Eye (tissue), 1 donor: ENCODE measurements at regions not wholly inside any gene's neighbourhood (a gene's known extent, or its start where the extent isn't known, plus 50 kb on each side); places are given as distances from the start of the nearest gene placed in this dataset.
A peak's percentile ranks its signal among the peaks of the same experiment; 100 is the strongest.

Source experiments
- DNase-seq: peaks from one replicate; pipeline ENCODE4 v3.0.0-alpha.2; 2015

GRCh38 chr9:118423021-118423420, 718.8 kb downstream of the TLR4 start:
- DNase-seq = no peak

DNA sequence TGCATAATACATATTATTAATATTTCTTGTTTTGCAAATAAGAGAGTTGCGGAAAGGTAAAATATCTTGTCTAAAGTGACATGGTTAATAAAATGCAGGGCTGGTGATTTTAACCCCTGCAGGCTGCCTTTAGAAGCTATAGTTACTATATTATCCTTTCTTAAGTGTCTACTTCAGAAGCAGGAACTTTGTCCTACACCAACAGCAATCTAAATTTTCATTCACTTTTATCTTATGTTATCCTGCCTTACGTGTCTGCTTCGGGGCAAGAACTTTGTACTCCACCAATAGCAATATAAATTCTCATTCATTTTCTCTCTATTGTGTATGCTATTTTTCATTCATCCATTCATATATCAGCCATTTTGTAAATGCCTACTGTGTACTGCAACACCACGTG, 719.5 kb downstream of the TLR4 start:
- no peak for DNase-seq

DNA sequence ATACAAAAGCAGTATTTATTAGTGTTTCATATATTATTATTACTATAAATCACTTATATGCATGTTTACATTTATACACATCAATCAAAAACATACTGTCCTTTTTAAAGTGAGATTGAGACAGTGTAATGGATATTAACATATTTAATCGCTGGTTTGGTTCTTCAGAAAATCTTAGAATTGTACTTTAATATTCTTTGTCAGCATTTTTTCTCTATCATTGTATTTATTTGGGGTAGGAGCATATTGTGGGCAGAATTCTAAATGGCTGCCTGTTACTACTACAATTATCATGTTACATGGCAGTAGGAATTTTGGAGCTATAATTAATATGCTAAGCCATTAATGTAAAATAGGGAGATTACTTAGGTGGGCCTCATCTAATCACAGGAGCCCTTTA, 722.6 kb downstream of the TLR4 start:
- DNase-seq = no peak

DNA sequence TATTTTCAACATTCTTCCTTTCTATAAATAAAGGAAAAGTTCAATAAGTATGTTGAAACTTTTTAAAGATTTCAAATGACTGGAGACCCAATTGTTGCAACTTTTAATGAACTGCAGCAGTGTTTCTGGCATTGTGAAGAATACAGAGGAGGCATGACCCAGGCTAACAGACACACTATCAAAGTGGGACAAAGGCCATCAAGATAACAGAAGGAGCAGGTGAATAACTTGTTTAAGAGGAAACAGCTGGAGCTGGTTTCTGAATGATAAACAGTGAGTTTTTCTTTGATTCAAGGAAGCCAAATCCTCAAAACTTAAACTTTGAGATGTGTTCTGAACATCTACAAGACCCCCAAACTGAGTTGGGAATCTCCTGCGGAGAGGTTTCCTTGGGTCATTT, 734.6 kb downstream of the TLR4 start:
- DNase-seq = no peak

DNA sequence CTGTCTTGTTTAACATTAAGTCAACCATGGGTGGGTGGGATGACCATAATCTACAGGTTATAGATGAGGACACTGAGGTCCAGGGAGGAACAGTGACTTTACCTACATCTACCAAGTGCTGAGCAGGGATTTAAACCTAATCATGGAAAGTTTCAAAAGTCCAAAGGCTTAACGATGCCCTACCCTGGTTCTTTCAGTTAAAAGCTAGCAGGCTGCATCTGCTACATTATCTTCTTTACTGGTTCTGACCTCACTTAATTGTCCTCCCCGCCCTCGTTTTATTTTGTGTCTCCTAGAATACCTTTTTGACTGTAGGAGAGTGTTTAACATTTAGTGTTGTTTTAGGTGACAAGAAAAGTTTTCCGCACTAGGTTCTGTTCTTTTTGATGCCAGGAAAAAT, 735.2 kb downstream of the TLR4 start:
- DNase-seq = no peak

DNA sequence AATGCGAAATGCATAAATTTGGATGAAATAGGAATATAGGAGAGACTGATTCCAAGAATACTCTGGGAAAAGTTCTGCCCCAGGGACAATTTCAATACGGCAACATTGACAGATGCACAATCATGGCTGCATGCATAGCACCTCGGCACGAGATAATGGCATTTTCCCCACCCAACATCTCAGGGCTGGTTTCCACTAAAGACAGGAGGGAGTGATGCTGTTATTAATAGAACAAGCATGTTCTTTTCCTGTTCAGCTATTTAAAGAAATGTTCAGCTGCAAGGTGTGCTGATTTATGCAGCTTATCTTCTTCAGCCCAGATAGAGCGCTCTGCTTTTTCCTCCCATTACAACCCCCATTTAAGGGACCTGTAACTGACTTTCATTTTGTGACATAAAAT, 740.2 kb downstream of the TLR4 start:
- no peak for DNase-seq

- no peak for DNase-seq
Measured at GRCh38 chr9:118446943-118447639, 742.9 kb downstream of the TLR4 start.

DNA sequence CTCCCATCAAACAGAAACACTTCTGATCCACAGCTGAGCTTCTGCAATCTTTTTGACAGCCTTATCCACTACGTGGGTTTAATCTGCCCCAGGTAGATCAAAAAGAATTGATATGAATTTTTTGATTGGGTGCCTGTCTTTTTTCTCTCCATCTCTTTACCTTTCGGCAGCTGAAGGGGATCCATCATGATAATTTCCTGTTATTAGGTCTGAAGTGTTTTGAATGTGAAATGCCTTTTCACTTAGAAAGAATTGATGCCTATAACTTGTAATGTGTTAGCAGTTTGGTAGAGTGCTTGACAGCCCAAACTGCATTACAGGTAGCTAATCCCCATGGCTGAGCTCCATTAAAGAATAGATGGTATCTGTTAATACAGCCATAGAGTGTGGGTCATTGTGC, 745.4 kb downstream of the TLR4 start:
- DNase-seq = no peak

- no peak for DNase-seq
Measured at GRCh38 chr9:118455259-118455658, 751.1 kb downstream of the TLR4 start.

GRCh38 chr9:118455788-118456187, 751.6 kb downstream of the TLR4 start:
- no peak for DNase-seq

- DNase-seq = no peak
Measured at GRCh38 chr9:118457171-118458000, 753.2 kb downstream of the TLR4 start.

- DNase-seq = no peak
Measured at GRCh38 chr9:118459913-118460312, 755.7 kb downstream of the TLR4 start.

DNA sequence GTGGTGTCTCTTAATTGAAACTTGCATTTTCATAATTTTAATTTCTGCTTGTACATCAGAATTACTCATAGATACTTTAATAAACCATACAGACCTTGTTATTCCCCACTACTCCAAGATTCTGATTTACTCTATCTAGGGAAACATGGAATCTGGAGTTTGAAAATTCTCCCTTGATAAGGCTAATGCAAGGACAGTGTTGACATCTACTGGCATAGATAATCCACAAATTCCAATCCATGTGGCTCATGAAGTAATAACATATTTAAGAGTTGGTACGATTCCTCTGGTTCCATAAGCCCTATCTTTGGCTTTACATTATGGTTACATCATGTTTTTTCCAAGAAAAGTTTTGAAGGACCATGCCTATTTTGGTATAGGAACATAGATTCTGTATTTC, 759.2 kb downstream of the TLR4 start:
- no peak for DNase-seq

GRCh38 chr9:118473521-118473920, 769.3 kb downstream of the TLR4 start:
- DNase-seq = no peak

- no peak for DNase-seq
Measured at GRCh38 chr9:118478752-118479151, 774.5 kb downstream of the TLR4 start.

- no peak for DNase-seq
Measured at GRCh38 chr9:118482306-118482705, 778.1 kb downstream of the TLR4 start.

DNA sequence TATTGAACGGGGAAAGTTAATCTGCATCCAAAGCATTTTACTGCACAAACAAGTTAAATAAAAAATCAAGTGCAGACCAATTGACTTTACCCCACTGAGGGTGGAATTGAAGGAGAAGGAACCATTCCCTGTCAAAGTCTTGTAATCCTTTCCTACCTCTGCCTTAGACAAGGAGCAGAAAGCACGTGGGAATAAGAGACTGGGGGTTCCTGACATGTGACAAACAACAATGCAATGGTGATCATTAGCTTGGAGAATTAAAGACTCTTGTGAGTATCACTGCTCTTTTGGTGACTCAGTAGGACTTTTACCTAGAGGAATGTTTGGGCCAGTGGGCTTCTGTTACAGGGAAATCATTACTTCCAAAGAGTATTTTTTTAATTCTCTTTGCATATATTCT, 779.5 kb downstream of the TLR4 start:
- DNase-seq = no peak

- no peak for DNase-seq
Measured at GRCh38 chr9:118503236-118503635, 799.0 kb downstream of the TLR4 start.

GRCh38 chr9:118510711-118511110, 806.5 kb downstream of the TLR4 start:
- no peak for DNase-seq

- no peak for DNase-seq
Measured at GRCh38 chr9:118515947-118516346, 811.7 kb downstream of the TLR4 start.

DNA sequence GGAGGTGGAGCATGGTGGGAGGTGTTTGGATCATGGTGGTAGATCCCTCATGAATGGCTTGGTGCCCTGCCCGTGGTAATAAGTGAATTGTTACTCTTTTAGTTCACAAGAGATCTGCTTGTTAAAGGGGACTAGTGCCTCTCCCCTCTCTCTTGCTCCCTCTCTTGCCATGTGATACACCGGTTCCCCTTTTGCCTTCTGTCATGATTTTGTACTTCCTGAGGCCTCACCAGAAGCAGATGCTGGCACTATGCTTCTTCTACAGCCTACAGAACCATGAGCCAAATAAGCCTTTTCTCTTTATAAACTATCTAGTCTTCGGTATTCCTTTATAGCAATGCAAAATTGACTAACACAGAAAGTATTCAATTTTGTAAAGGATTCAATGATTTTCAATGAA, 817.1 kb downstream of the TLR4 start:
- no peak for DNase-seq

GRCh38 chr9:118522093-118523028, 818.2 kb downstream of the TLR4 start:
- DNase-seq = peak; percentile 75

DNA sequence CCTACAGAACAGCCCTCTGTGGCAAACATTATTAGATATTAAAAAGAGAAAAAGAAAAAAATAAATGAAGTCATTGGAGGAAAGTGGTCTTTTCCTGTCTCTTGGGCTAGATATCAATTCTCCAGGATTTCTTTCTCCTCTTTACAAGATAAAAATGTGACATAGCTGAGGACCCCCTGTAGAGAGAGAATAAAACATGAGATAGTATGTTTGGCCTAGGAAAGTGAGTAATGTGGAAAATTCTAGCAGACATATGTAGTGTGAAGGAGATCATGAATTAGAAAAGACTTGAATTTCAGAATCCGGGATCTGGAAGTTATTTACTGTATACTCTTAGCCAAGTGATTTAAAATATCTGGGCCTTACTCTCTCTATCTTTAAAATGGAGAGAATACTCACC, 823.1 kb downstream of the TLR4 start:
- DNase-seq = no peak
